Neural progenitor cell (in vitro differentiated cells): ENCODE measurements at regions not wholly inside any gene's neighbourhood (a gene's known extent, or its start where the extent isn't known, plus 50 kb on each side); places are given as distances from the start of the nearest gene placed in this dataset.
A peak's percentile ranks its signal among the peaks of the same experiment; 100 is the strongest.

Experiments
- DNase-seq: peaks from one replicate; pipeline ENCODE4 v3.0.0-alpha.2; 2016; ENCODE audit warnings: low spot score
- H2AFZ ChIP-seq: fragments of 200-600 bp; sonication (generic); replicated peaks from 2 replicates; pipeline ENCODE4 v1.6.1; 2016; ENCODE audit warnings: antibody characterized with exemption
- H3F3A ChIP-seq: fragments of 200-600 bp; sonication (generic); 2 replicates; pipeline ENCODE4 v1.6.1; 2016; ENCODE audit warnings: antibody characterized with exemption, low read depth
- H3K27ac ChIP-seq: fragments of 200-600 bp; sonication (generic); 2 replicates; pipeline ENCODE4 v1.5.1; 2016; ENCODE audit warnings: mild to moderate bottlenecking
- H3K27me3 ChIP-seq: fragments of 200-600 bp; sonication (generic); 2 replicates; pipeline ENCODE4 v1.6.1; 2016; ENCODE audit warnings: mild to moderate bottlenecking, moderate library complexity
- H3K36me3 ChIP-seq: fragments of 200-600 bp; sonication (generic); 2 replicates; pipeline ENCODE4 v1.5.1; 2016
- H3K4me1 ChIP-seq: fragments of 200-600 bp; sonication (generic); 2 replicates; pipeline ENCODE4 v1.6.1; 2016; ENCODE audit warnings: mixed run types
- H3K4me2 ChIP-seq: fragments of 200-600 bp; sonication (generic); 2 replicates; pipeline ENCODE4 v1.6.1; 2016
- H3K4me3 ChIP-seq: fragments of 200-600 bp; sonication (generic); 2 replicates; pipeline ENCODE4 v1.5.1; 2016
- H3K79me2 ChIP-seq: fragments of 200-600 bp; sonication (generic); 2 replicates; pipeline ENCODE4 v1.6.1; 2016; ENCODE audit warnings: low read depth
- H3K9ac ChIP-seq: fragments of 200-600 bp; sonication (generic); 2 replicates; pipeline ENCODE4 v1.6.1; 2016
- H3K9me3 ChIP-seq: fragments of 200-600 bp; sonication (generic); 2 replicates; pipeline ENCODE4 v1.5.1; 2016; ENCODE audit warnings: low read depth
- H4K20me1 ChIP-seq: fragments of 200-600 bp; sonication (generic); 2 replicates; pipeline ENCODE4 v1.6.1; 2016; ENCODE audit warnings: low read depth
- H3K27ac Mint-ChIP-seq: 3 replicates; pipeline ENCODE4 v1.8.0; 2021; ENCODE audit warnings: mixed read lengths
- H3K27me3 Mint-ChIP-seq: 2 replicates; pipeline ENCODE4 v1.8.0; 2022; ENCODE audit warnings: low read depth, mild to moderate bottlenecking, inconsistent platforms, moderate library complexity, mixed read lengths; ENCODE audit not compliant: insufficient read depth
- H3K36me3 Mint-ChIP-seq: 3 replicates; pipeline ENCODE4 v1.8.0; 2021; ENCODE audit warnings: mixed read lengths
- H3K4me1 Mint-ChIP-seq: 3 replicates; pipeline ENCODE4 v1.8.0; 2021; ENCODE audit warnings: mixed read lengths
- H3K4me3 Mint-ChIP-seq: 3 replicates; pipeline ENCODE4 v1.8.0; 2021; ENCODE audit warnings: mild to moderate bottlenecking, moderate library complexity, mixed read lengths
- H3K9me3 Mint-ChIP-seq: 3 replicates; pipeline ENCODE4 v1.8.0; 2020; ENCODE audit warnings: mixed read lengths
- CTCF ChIP-seq: fragments of 200-600 bp; sonication (generic); IDR thresholded peaks from 2 replicates; pipeline ENCODE4 v1.5.1; 2017; ENCODE audit warnings: antibody characterized with exemption, mild to moderate bottlenecking
- EZH2 ChIP-seq: fragments of 200-600 bp; sonication (generic); IDR thresholded peaks from 2 replicates; pipeline ENCODE4 v1.6.1; 2017; ENCODE audit warnings: antibody characterized with exemption, mild to moderate bottlenecking, moderate library complexity
- EZH2phosphoT487 ChIP-seq: fragments of 200-600 bp; sonication (generic); IDR thresholded peaks from 2 replicates; pipeline ENCODE4 v1.6.1; 2017; ENCODE audit warnings: antibody characterized with exemption

- no peaks in the 10 kb centered on the region for H3K4me1 Mint-ChIP-seq
- no peaks in the 10 kb centered on the region for H3F3A ChIP-seq
- no peak overlapping the region for H3K4me3 ChIP-seq
- H3K27ac Mint-ChIP-seq, result no peak overlapping the region
- H3K9ac ChIP-seq, result no peak overlapping the region
- no peaks in the 10 kb centered on the region for H3K27me3 ChIP-seq
- H3K79me2 ChIP-seq, result no peaks in the 10 kb centered on the region
- no peak overlapping the region for H3K4me3 Mint-ChIP-seq
- no peak overlapping the region for H2AFZ ChIP-seq
- H3K36me3 Mint-ChIP-seq, result peaks cover 2% of the 10 kb centered on the region
- H4K20me1 ChIP-seq, result no peaks in the 10 kb centered on the region
- no peaks in the 10 kb centered on the region for H3K9me3 ChIP-seq
- H3K27me3 Mint-ChIP-seq, result no peaks in the 10 kb centered on the region
- H3K4me1 ChIP-seq, result no peaks in the 10 kb centered on the region
- H3K36me3 ChIP-seq, result no peaks in the 10 kb centered on the region
- TF ChIP-seq EZH2 (no peak), CTCF (no peak), EZH2phosphoT487 (no peak)
- H3K4me2 ChIP-seq, result no peak overlapping the region
- peaks cover 5% of the 10 kb centered on the region for H3K9me3 Mint-ChIP-seq
- no peak overlapping the region for H3K27ac ChIP-seq
- no peak for DNase-seq
Measured at GRCh38 chr12:65682112-65682511, 142.2 kb upstream of the HMGA2 start.

- Histone ChIP-seq H3K27me3 (no peaks in the 10 kb centered on the region), H3F3A (no peaks in the 10 kb centered on the region), H3K4me2 (no peak overlapping the region), H3K4me1 (no peaks in the 10 kb centered on the region), H3K9me3 (no peaks in the 10 kb centered on the region), H3K9ac (no peak overlapping the region), H3K27ac (no peak overlapping the region), H3K79me2 (no peaks in the 10 kb centered on the region), H3K36me3 (no peaks in the 10 kb centered on the region), H4K20me1 (no peaks in the 10 kb centered on the region), H2AFZ (no peak overlapping the region), H3K4me3 (no peak overlapping the region)
- DNase-seq, result no peak
- H3K9me3 Mint-ChIP-seq, result peaks cover 3% of the 10 kb centered on the region
- H3K27me3 Mint-ChIP-seq, result no peaks in the 10 kb centered on the region
- H3K4me3 Mint-ChIP-seq, result no peak overlapping the region
- no peaks in the 10 kb centered on the region for H3K36me3 Mint-ChIP-seq
- no peak for TF ChIP-seq EZH2
- TF ChIP-seq EZH2phosphoT487, result no peak
- TF ChIP-seq CTCF, result no peak
- H3K4me1 Mint-ChIP-seq, result no peaks in the 10 kb centered on the region
- no peak overlapping the region for H3K27ac Mint-ChIP-seq
Measured at GRCh38 chr12:65684906-65685305, 139.4 kb upstream of the HMGA2 start.

DNA sequence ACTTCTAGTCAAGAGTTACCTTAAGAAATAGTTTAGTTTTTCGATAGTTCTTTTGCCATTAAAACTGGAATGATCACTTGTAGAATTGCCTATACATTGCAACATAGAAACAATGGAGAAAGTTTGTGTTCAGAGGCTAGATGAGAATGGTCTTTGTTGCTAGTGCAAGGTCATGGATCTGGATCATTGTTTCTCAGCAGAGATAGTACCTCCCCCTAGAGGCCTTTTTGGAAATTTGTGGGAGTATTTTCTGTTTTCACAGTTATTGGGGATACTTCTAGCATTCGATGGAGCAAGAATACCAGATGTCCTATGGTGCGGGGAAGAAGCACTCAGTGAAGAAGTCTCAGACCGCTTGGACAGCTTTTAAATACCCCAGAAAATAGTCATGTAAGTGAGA, 138.8 kb upstream of the HMGA2 start:
- H3K27ac Mint-ChIP-seq, result no peak overlapping the region
- H3K4me3 ChIP-seq, result no peak overlapping the region
- no peak overlapping the region for H3K4me2 ChIP-seq
- peaks cover 3% of the 10 kb centered on the region for H3K9me3 Mint-ChIP-seq
- H2AFZ ChIP-seq, result no peak overlapping the region
- peak; percentile 57 for TF ChIP-seq CTCF
- no peak for TF ChIP-seq EZH2
- H3K36me3 ChIP-seq, result no peaks in the 10 kb centered on the region
- H3K27me3 ChIP-seq, result no peaks in the 10 kb centered on the region
- H3K4me1 ChIP-seq, result no peaks in the 10 kb centered on the region
- H3K4me3 Mint-ChIP-seq, result no peak overlapping the region
- H3K9me3 ChIP-seq, result no peaks in the 10 kb centered on the region
- H3K9ac ChIP-seq, result no peak overlapping the region
- H4K20me1 ChIP-seq, result no peaks in the 10 kb centered on the region
- H3K27ac ChIP-seq, result no peak overlapping the region
- no peaks in the 10 kb centered on the region for H3K27me3 Mint-ChIP-seq
- DNase-seq, result no peak
- H3K36me3 Mint-ChIP-seq, result no peaks in the 10 kb centered on the region
- H3F3A ChIP-seq, result no peaks in the 10 kb centered on the region
- no peaks in the 10 kb centered on the region for H3K79me2 ChIP-seq
- H3K4me1 Mint-ChIP-seq, result no peaks in the 10 kb centered on the region

DNA sequence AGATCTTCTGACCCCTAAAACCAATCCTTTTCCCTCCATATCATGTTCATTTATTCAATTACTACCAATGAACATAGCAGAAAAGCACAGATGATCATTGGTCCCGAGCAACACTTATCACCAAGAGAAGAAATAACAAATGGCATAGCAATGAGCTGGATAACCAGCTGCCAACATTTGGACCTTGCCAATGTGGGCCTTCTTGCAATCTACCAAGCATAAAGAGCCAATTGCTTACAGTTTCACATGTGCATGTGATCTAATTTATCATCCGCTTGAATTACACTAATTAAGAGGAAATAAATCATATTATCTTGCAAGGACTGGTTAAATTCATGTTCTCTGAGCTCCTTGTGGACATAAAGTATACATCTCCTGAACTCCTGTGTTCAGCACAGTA, 134.8 kb upstream of the HMGA2 start:
- no peak overlapping the region for H3K27ac ChIP-seq
- no peak overlapping the region for H3K4me3 Mint-ChIP-seq

More for the DNA sequence above, 134.8 kb upstream of the HMGA2 start:
- H3K9me3 Mint-ChIP-seq, result peaks cover 3% of the 10 kb centered on the region
- H3K27me3 Mint-ChIP-seq, result no peaks in the 10 kb centered on the region
- H3K9ac ChIP-seq, result no peak overlapping the region
- no peaks in the 10 kb centered on the region for H3K27me3 ChIP-seq
- H3K4me1 ChIP-seq, result no peaks in the 10 kb centered on the region
- no peak overlapping the region for H3K4me2 ChIP-seq
- no peak overlapping the region for H3K27ac Mint-ChIP-seq
- no peaks in the 10 kb centered on the region for H3K36me3 Mint-ChIP-seq
- H3K4me1 Mint-ChIP-seq, result no peaks in the 10 kb centered on the region
- DNase-seq, result no peak
- no peaks in the 10 kb centered on the region for H3K36me3 ChIP-seq
- no peak overlapping the region for H3K4me3 ChIP-seq
- no peaks in the 10 kb centered on the region for H3K9me3 ChIP-seq
- H3F3A ChIP-seq, result no peaks in the 10 kb centered on the region
- TF ChIP-seq EZH2, result no peak
- no peak for TF ChIP-seq CTCF
- no peak for TF ChIP-seq EZH2phosphoT487
- no peaks in the 10 kb centered on the region for H4K20me1 ChIP-seq
- H2AFZ ChIP-seq, result no peak overlapping the region
- H3K79me2 ChIP-seq, result no peaks in the 10 kb centered on the region
